Gastrocnemius medialis (tissue), 4 donors: ENCODE measurements at regions not wholly inside any gene's neighbourhood (a gene's known extent, or its start where the extent isn't known, plus 50 kb on each side); places are given as distances from the start of the nearest gene placed in this dataset.

Experiments
- CTCF ChIP-seq, 5 experiments: fragments of 450-650 bp in 3 of 5; fragments of 200-600 bp in 2 of 5; sonication (generic) in 2 of 5; IDR thresholded peaks in 4 of 5; conservative IDR thresholded peaks in 1 of 5; 1 replicate in 4 of 5; 2 replicates in 1 of 5; pipeline ENCODE4 v1.5.1; 2016 to 2019; ENCODE audit warnings: antibody characterized with exemption in 5 of 5, mild to moderate bottlenecking in 3 of 5, moderate library complexity in 3 of 5
- POLR2A ChIP-seq, 2 donors: fragments of 450-650 bp; IDR thresholded peaks; one replicate each; pipeline ENCODE4 v1.6.1; 2017; ENCODE audit warnings: antibody characterized with exemption in 2 of 2, mild to moderate bottlenecking in 2 of 2, moderate library complexity in 2 of 2

- no peak for TF ChIP-seq POLR2A (IDR thresholded peaks at IDR 0.05)
- TF ChIP-seq CTCF (IDR thresholded peaks at IDR 0.05 in 4 of 5, conservative IDR thresholded peaks at IDR 0.05 in 1 of 5), result no peak
Measured at GRCh38 chr16:74053826-74054225, 242.8 kb upstream of the PSMD7 start.
